ENCODE measurements at regions not wholly inside any gene's neighbourhood (a gene's known extent, or its start where the extent isn't known, plus 50 kb on each side); places are given as distances from the start of the nearest gene placed in this dataset.

DNA sequence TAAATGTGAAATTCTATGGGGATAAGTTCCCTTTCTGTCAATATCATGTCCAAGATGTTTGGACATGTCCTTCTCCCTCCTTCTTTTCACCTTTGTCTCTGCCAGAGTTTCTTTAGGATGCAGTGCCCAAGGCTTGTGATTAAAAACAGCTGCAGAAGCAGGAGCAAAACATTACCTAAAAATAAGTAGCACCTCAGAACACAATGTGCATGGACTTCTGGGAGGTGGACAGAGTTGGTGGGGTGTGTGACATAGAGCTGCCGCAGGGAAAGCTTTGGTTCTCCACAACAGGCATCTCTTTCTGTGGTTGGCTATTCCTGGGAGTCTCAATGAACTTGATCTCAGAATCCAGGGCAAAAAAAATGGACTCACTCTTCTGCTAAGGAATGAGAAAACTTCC lies 97.0 kb downstream of the SEC61B start (continued):
- TF ChIP-seq, protein P1, sequence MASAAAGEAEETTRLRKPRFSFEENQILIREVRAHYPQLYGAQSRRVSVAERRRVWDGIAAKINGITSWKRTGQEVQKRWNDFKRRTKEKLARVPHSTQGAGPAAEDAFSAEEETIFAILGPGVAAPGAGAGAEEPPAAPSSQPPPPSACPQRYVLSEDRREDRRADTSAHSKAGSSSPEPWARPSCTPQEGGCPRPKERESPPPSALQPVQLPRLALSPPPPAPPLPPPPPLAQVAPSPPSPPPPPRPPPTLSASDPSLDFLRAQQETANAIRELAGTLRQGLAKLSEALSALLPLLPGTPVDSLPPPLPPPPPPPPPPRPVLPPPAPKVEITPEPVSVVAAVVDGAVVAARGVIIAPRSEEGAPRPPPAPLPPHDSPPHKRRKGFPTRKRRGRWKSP (CRISPR knock-in tag; IDR thresholded peaks at IDR 0.05) = no peak
- no peak for TF ChIP-seq ARNTL (CRISPR knock-in tag; IDR thresholded peaks at IDR 0.05)
- TF ChIP-seq, protein P2, sequence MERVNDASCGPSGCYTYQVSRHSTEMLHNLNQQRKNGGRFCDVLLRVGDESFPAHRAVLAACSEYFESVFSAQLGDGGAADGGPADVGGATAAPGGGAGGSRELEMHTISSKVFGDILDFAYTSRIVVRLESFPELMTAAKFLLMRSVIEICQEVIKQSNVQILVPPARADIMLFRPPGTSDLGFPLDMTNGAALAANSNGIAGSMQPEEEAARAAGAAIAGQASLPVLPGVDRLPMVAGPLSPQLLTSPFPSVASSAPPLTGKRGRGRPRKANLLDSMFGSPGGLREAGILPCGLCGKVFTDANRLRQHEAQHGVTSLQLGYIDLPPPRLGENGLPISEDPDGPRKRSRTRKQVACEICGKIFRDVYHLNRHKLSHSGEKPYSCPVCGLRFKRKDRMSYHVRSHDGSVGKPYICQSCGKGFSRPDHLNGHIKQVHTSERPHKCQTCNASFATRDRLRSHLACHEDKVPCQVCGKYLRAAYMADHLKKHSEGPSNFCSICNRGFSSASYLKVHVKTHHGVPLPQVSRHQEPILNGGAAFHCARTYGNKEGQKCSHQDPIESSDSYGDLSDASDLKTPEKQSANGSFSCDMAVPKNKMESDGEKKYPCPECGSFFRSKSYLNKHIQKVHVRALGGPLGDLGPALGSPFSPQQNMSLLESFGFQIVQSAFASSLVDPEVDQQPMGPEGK (CRISPR knock-in tag; IDR thresholded peaks at IDR 0.05) = no peak

DNA sequence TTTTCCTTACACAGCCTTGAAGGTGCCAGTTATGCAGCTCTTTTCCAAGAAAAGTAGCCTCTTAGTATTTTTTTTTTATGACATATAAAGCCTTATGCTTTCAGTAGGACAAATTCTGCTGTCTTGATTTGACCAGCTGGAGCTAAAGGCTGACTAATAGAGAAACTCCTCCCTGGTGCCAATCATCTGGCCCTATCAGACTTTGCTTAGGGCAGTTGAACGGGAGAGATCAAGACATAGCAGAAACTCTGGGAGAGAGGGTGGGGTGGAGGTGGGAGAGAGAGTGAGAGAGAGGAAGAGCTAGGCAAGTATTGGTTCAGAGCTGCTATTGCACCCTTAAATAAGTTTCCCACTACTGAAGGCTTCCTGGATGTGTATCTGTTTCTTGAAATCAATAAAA lies 100.2 kb downstream of the SEC61B start:
- no peak overlapping the region for H2AFZ ChIP-seq (ENCODE audit: low read length)
- DNase-seq (ENCODE audit: low spot score) (no peak), FAIRE-seq (no peak), ATAC-seq (no peak)
- H3K4me1 ChIP-seq (ENCODE audit: insufficient read depth, low read length) = no peaks in the 10 kb centered on the region
- no peak overlapping the region for H3K9ac ChIP-seq (ENCODE audit: insufficient read depth, low read depth, low read length)
- in situ Hi-C loops (cut with HindIII; ENCODE audit: extremely low pct_ligation_motif_present, low pct_unique_long_range_greater_than_20kb) (no loop called here), intact Hi-C loops (cut with micrococcal nuclease; ENCODE audit: unreplicated experiment) (no loop called here)
- ChIA-PET POLR2A (no interaction called here), CTCF (ENCODE audit: low intra/inter-chr PET ratio, low total read pairs) (no interaction called here)
- 0% methylated on average over 1 of the region's 1 CpG for WGBS (ENCODE audit: low lambda C conversion rate)
- no peaks in the 10 kb centered on the region for H4K20me1 ChIP-seq (ENCODE audit: insufficient read depth, low read length)
- H3K4me3 ChIP-seq (replicated peaks in 1 of 3; ENCODE audit: insufficient read depth in 1 of 3, low read depth in 2 of 3, low read length in 3 of 3) = no peak overlapping the region
- no peaks in the 10 kb centered on the region for H3K36me3 ChIP-seq (replicated peaks in 1 of 2; ENCODE audit: control insufficient read depth in 1 of 2, insufficient read depth in 2 of 2, low read length in 2 of 2)
- H3K79me2 ChIP-seq (ENCODE audit: insufficient read depth, low read length) = no peaks in the 10 kb centered on the region
- no peaks in the 10 kb centered on the region for H3K9me3 ChIP-seq (ENCODE audit: low read length)
- H3K27ac ChIP-seq (ENCODE audit: extremely low read length, insufficient read depth, low read length) = no peak overlapping the region
- TF ChIP-seq ZNF451 (CRISPR knock-in tag; IDR thresholded peaks at IDR 0.05) (no peak), ZNF549 (CRISPR knock-in tag; IDR thresholded peaks at IDR 0.05) (no peak), ZKSCAN5 (CRISPR knock-in tag; IDR thresholded peaks at IDR 0.05) (no peak), ZFP62 (CRISPR knock-in tag; IDR thresholded peaks at IDR 0.05) (no peak), ZNF891 (CRISPR knock-in tag; IDR thresholded peaks at IDR 0.05) (no peak), HDAC1 (CRISPR knock-in tag; IDR thresholded peaks at IDR 0.05) (no peak), NRL (CRISPR knock-in tag; IDR thresholded peaks at IDR 0.05; ENCODE audit: borderline replicate concordance) (no peak), ZNF263 (CRISPR knock-in tag; IDR thresholded peaks at IDR 0.05) (no peak), ZNF138 (CRISPR knock-in tag; IDR thresholded peaks at IDR 0.05; ENCODE audit: low read depth) (no peak), DR1 (CRISPR knock-in tag; IDR thresholded peaks at IDR 0.05) (no peak)
- TF ChIP-seq, protein P3, sequence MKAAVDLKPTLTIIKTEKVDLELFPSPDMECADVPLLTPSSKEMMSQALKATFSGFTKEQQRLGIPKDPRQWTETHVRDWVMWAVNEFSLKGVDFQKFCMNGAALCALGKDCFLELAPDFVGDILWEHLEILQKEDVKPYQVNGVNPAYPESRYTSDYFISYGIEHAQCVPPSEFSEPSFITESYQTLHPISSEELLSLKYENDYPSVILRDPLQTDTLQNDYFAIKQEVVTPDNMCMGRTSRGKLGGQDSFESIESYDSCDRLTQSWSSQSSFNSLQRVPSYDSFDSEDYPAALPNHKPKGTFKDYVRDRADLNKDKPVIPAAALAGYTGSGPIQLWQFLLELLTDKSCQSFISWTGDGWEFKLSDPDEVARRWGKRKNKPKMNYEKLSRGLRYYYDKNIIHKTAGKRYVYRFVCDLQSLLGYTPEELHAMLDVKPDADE (CRISPR knock-in tag; IDR thresholded peaks at IDR 0.05) = no peak
- TF ChIP-seq, protein P4, sequence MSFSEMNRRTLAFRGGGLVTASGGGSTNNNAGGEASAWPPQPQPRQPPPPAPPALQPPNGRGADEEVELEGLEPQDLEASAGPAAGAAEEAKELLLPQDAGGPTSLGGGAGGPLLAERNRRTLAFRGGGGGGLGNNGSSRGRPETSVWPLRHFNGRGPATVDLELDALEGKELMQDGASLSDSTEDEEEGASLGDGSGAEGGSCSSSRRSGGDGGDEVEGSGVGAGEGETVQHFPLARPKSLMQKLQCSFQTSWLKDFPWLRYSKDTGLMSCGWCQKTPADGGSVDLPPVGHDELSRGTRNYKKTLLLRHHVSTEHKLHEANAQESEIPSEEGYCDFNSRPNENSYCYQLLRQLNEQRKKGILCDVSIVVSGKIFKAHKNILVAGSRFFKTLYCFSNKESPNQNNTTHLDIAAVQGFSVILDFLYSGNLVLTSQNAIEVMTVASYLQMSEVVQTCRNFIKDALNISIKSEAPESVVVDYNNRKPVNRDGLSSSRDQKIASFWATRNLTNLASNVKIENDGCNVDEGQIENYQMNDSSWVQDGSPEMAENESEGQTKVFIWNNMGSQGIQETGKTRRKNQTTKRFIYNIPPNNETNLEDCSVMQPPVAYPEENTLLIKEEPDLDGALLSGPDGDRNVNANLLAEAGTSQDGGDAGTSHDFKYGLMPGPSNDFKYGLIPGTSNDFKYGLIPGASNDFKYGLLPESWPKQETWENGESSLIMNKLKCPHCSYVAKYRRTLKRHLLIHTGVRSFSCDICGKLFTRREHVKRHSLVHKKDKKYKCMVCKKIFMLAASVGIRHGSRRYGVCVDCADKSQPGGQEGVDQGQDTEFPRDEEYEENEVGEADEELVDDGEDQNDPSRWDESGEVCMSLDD (CRISPR knock-in tag; IDR thresholded peaks at IDR 0.05; ENCODE audit: borderline replicate concordance) = no peak
- no TSS peak for BruUV-seq (replicated peaks)
- peaks cover 0 to 5% of the 10 kb centered on the region in 2 experiments; a peak in 1 of 5 replicates for H3K27me3 ChIP-seq (ENCODE audit: control insufficient read depth in 1 of 2, insufficient read depth in 2 of 2, low read length in 2 of 2)
- no peak overlapping the region for H3K4me2 ChIP-seq (ENCODE audit: low read depth, low read length)
